ENCODE measurements at regions not wholly inside any gene's neighbourhood (a gene's known extent, or its start where the extent isn't known, plus 50 kb on each side); places are given as distances from the start of the nearest gene placed in this dataset.

GRCh38 chr13:70505809-70506208 is 397.6 kb upstream of the KLHL1 start:
- WGBS (ENCODE audit: extremely low coverage, insufficient read length, low lambda C conversion rate), result no CpG with 5 or more reads among the region's 4 CpGs
- H3K23ac ChIP-seq (ENCODE audit: insufficient read length, low read depth, low read length), result no peak overlapping the region

More at GRCh38 chr13:70505809-70506208, 397.6 kb upstream of the KLHL1 start:
- Histone ChIP-seq H3K56ac (ENCODE audit: insufficient read length, low read depth, low read length) (no peak overlapping the region), H3K9me3 (ENCODE audit: control insufficient read depth, low read depth, low read length) (no peaks in the 10 kb centered on the region), H3K79me1 (ENCODE audit: insufficient read depth, low read depth, low read length, poor library complexity, severe bottlenecking) (no peaks in the 10 kb centered on the region), H3K23me2 (ENCODE audit: insufficient read length, low read depth, low read length, poor library complexity, severe bottlenecking) (no peaks in the 10 kb centered on the region), H2BK5ac (ENCODE audit: insufficient read length, low read length) (no peak overlapping the region), H3K18ac (ENCODE audit: insufficient read length, low read depth, low read length) (no peak overlapping the region), H3K79me2 (ENCODE audit: insufficient read depth, low read length) (no peaks in the 10 kb centered on the region), H3K4ac (ENCODE audit: low read depth, low read length) (no peak overlapping the region), H4K8ac (replicated peaks; ENCODE audit: insufficient read length, low read depth, low read length) (no peak overlapping the region), H3K4me1 (ENCODE audit: insufficient read depth, low read length) (no peaks in the 10 kb centered on the region; the same call in 1 of the 2 replicates), H2BK15ac (ENCODE audit: low read depth, low read length) (no peak overlapping the region), H2BK120ac (ENCODE audit: low read depth, low read length, poor library complexity, severe bottlenecking) (no peak overlapping the region), H3K27me3 (ENCODE audit: insufficient read depth, low read length) (no peaks in the 10 kb centered on the region), H3K27ac (ENCODE audit: insufficient read length, low read depth, low read length) (no peak overlapping the region), H3T11ph (ENCODE audit: low read length) (no peak overlapping the region), H3K4me2 (ENCODE audit: insufficient read depth, insufficient read length, low read length) (no peak overlapping the region), H2BK12ac (ENCODE audit: insufficient read length, low read depth, low read length) (no peak overlapping the region), H3K9ac (ENCODE audit: extremely low read depth, insufficient read length, low read length) (no peak overlapping the region), H4K91ac (ENCODE audit: insufficient read length, low read depth, low read length) (no peak overlapping the region), H4K5ac (ENCODE audit: insufficient read length, low read depth, low read length) (no peak overlapping the region), H2BK20ac (ENCODE audit: low read depth, low read length, poor library complexity, severe bottlenecking) (no peak overlapping the region), H2AFZ (ENCODE audit: low read length) (no peak overlapping the region), H3K14ac (ENCODE audit: insufficient read depth, low read length) (no peak overlapping the region), H2AK5ac (ENCODE audit: insufficient read length, low read length) (no peak overlapping the region), H4K20me1 (ENCODE audit: control insufficient read depth, insufficient read depth, insufficient read length) (no peaks in the 10 kb centered on the region)
- no peaks in the 10 kb centered on the region for H3K9me3 Mint-ChIP-seq
- no peak overlapping the region for H3K4me3 Mint-ChIP-seq
- no peaks in the 10 kb centered on the region; a peak in 2 of 7 replicates for H3K36me3 Mint-ChIP-seq (ENCODE audit: insufficient read depth in 1 of 3, low read depth in 3 of 3)
- TF ChIP-seq CTCF (conservative IDR thresholded peaks at IDR 0.05), result no peak
- peaks cover 4 to 7% of the 10 kb centered on the region in 2 experiments; a peak in 2 of 4 replicates for H3K4me1 Mint-ChIP-seq
- peak overlapping the region in 1 of 3 experiments; percentile 20; a peak in 1 of 7 replicates for H3K27ac Mint-ChIP-seq
- no peaks in the 10 kb centered on the region for H3K27me3 Mint-ChIP-seq (ENCODE audit: low read depth)
- DNase-seq, result no peak
